GM18502 (cell line): ENCODE measurements at regions not wholly inside any gene's neighbourhood (a gene's known extent, or its start where the extent isn't known, plus 50 kb on each side); places are given as distances from the start of the nearest gene placed in this dataset.

Experiments
- ATAC-seq: cut with Tn5 transposase; IDR thresholded peaks from one replicate; pipeline ENCODE4 v1.9.1; 2021; ENCODE audit warnings: mild to moderate bottlenecking; ENCODE audit not compliant: unreplicated experiment, poor library complexity

- ATAC-seq, result no peak
Observed at GRCh38 chr11:114989536-114989935, 311.2 kb downstream of the NXPE2 start.

- ATAC-seq, result no peak
Observed at GRCh38 chr11:115005663-115006062, 327.3 kb downstream of the NXPE2 start.

- no peak for ATAC-seq
Observed at GRCh38 chr11:115007851-115008250, 329.5 kb downstream of the NXPE2 start.

GRCh38 chr11:115008799-115009198 lies 330.5 kb downstream of the NXPE2 start:
- no peak for ATAC-seq

GRCh38 chr11:115017529-115017928 lies 339.2 kb downstream of the NXPE2 start:
- ATAC-seq, result no peak

GRCh38 chr11:115030166-115030565 lies 351.8 kb downstream of the NXPE2 start:
- no peak for ATAC-seq

- ATAC-seq, result no peak
Observed at GRCh38 chr11:115036406-115037180, 358.3 kb downstream of the NXPE2 start.

GRCh38 chr11:115042002-115042401 lies 363.7 kb downstream of the NXPE2 start:
- no peak for ATAC-seq

GRCh38 chr11:115047631-115048030 lies 369.3 kb downstream of the NXPE2 start:
- no peak for ATAC-seq

- no peak for ATAC-seq
Observed at GRCh38 chr11:115049796-115050195, 371.5 kb downstream of the NXPE2 start.

- ATAC-seq, result no peak
Observed at GRCh38 chr11:115050756-115051155, 372.4 kb downstream of the NXPE2 start.

- ATAC-seq, result no peak
Observed at GRCh38 chr11:115051938-115052590, 373.7 kb downstream of the NXPE2 start.

GRCh38 chr11:115052601-115053000 lies 374.3 kb downstream of the NXPE2 start:
- no peak for ATAC-seq

- ATAC-seq, result no peak
Observed at GRCh38 chr11:115054570-115055538, 376.5 kb downstream of the NXPE2 start.

GRCh38 chr11:115056514-115056913 lies 378.2 kb downstream of the NXPE2 start:
- ATAC-seq, result no peak

- ATAC-seq, result no peak
Observed at GRCh38 chr11:115060840-115061239, 382.5 kb downstream of the NXPE2 start.

GRCh38 chr11:115065314-115065713 lies 387.0 kb downstream of the NXPE2 start:
- ATAC-seq, result no peak

GRCh38 chr11:115065830-115066664 lies 387.7 kb downstream of the NXPE2 start:
- no peak for ATAC-seq

GRCh38 chr11:115067471-115067870 lies 389.1 kb downstream of the NXPE2 start:
- no peak for ATAC-seq
